GM23338 (cell line): ENCODE measurements at regions not wholly inside any gene's neighbourhood (a gene's known extent, or its start where the extent isn't known, plus 50 kb on each side); places are given as distances from the start of the nearest gene placed in this dataset.

Experiments
- ATAC-seq: fragments of 200-7000 bp; cut with Tn5 transposase; 3 replicates; pipeline ENCODE4 v1.9.1; 2020
- DNase-seq: peaks from one replicate; pipeline ENCODE4 v3.0.0-alpha.2; 2015; ENCODE audit warnings: low spot score
- H2AFZ ChIP-seq: fragments of 200-600 bp; sonication (generic); 2 replicates; pipeline ENCODE4 v1.8.0; 2016; ENCODE audit warnings: antibody characterized with exemption, mild to moderate bottlenecking, moderate library complexity
- H3F3A ChIP-seq: fragments of 200-600 bp; sonication (generic); replicated peaks from 2 replicates; pipeline ENCODE4 v1.8.0; 2017; ENCODE audit warnings: antibody characterized with exemption, mixed run types, low read depth
- H3K27ac ChIP-seq: fragments of 200-600 bp; sonication (generic); 2 replicates; pipeline ENCODE4 v1.6.1; 2016; ENCODE audit warnings: low read depth
- H3K27me3 ChIP-seq: fragments of 200-600 bp; sonication (generic); 2 replicates; pipeline ENCODE4 v1.8.0; 2016; ENCODE audit warnings: mild to moderate bottlenecking, mixed run types, moderate library complexity; ENCODE audit not compliant: insufficient read depth
- H3K36me3 ChIP-seq: fragments of 200-600 bp; sonication (generic); 2 replicates; pipeline ENCODE4 v1.8.0; 2016; ENCODE audit warnings: mild to moderate bottlenecking; ENCODE audit not compliant: insufficient read depth
- H3K4me1 ChIP-seq: fragments of 200-600 bp; sonication (generic); 2 replicates; pipeline ENCODE4 v1.8.0; 2016; ENCODE audit warnings: mild to moderate bottlenecking, moderate library complexity; ENCODE audit not compliant: insufficient read depth
- H3K4me2 ChIP-seq: fragments of 200-600 bp; sonication (generic); 2 replicates; pipeline ENCODE4 v1.7.1; 2017; ENCODE audit warnings: mixed run types
- H3K4me3 ChIP-seq: fragments of 200-600 bp; sonication (generic); 2 replicates; pipeline ENCODE4 v1.6.1; 2016; ENCODE audit warnings: mixed run types
- H3K79me2 ChIP-seq: fragments of 200-600 bp; sonication (generic); replicated peaks from 2 replicates; pipeline ENCODE4 v1.8.0; 2017; ENCODE audit warnings: mild to moderate bottlenecking; ENCODE audit not compliant: insufficient read depth
- H3K9me2 ChIP-seq: fragments of 200-600 bp; sonication (generic); 2 replicates; pipeline ENCODE4 v1.8.0; 2017; ENCODE audit not compliant: insufficient read depth
- H4K20me1 ChIP-seq: fragments of 200-600 bp; sonication (generic); replicated peaks from 2 replicates; pipeline ENCODE4 v1.8.0; 2017; ENCODE audit warnings: mild to moderate bottlenecking; ENCODE audit not compliant: insufficient read depth
- H3K27ac Mint-ChIP-seq: 2 replicates; pipeline ENCODE4 v1.8.0; 2020; ENCODE audit warnings: inconsistent platforms, mild to moderate bottlenecking, moderate library complexity, mixed read lengths
- H3K27me3 Mint-ChIP-seq: 3 replicates; pipeline ENCODE4 v1.8.0; 2022; ENCODE audit warnings: low read depth, mild to moderate bottlenecking, moderate library complexity, mixed read lengths, inconsistent platforms; ENCODE audit not compliant: insufficient read depth, poor library complexity
- H3K36me3 Mint-ChIP-seq: 3 replicates; pipeline ENCODE4 v1.8.0; 2021; ENCODE audit warnings: low read depth, mild to moderate bottlenecking, inconsistent platforms, moderate library complexity, mixed read lengths
- H3K4me1 Mint-ChIP-seq: 3 replicates; pipeline ENCODE4 v1.8.0; 2020; ENCODE audit warnings: mild to moderate bottlenecking, inconsistent platforms, mixed read lengths
- H3K4me3 Mint-ChIP-seq: 3 replicates; pipeline ENCODE4 v1.8.0; 2021; ENCODE audit warnings: moderate library complexity, mild to moderate bottlenecking, inconsistent platforms, mixed read lengths
- H3K9me3 Mint-ChIP-seq: 3 replicates; pipeline ENCODE4 v1.8.0; 2020; ENCODE audit warnings: moderate library complexity, mild to moderate bottlenecking, inconsistent platforms, mixed read lengths
- ETS1 ChIP-seq: IDR thresholded peaks from 2 replicates; pipeline ENCODE4 v1.6.1; 2016; ENCODE audit warnings: antibody characterized with exemption
- EZH2 ChIP-seq: fragments of 200-600 bp; sonication (generic); IDR thresholded peaks from one replicate; pipeline ENCODE4 v1.8.0; 2017; ENCODE audit warnings: antibody characterized with exemption, mild to moderate bottlenecking, low read depth; ENCODE audit not compliant: unreplicated experiment
- JUNB ChIP-seq: IDR thresholded peaks from one replicate; pipeline ENCODE4 v1.6.1; 2016; ENCODE audit warnings: antibody characterized with exemption; ENCODE audit not compliant: unreplicated experiment
- POLR2AphosphoS5 ChIP-seq: IDR thresholded peaks from 2 replicates; pipeline ENCODE4 v1.6.1; 2016; ENCODE audit warnings: antibody characterized with exemption, low read depth
- STAT1 ChIP-seq: IDR thresholded peaks from one replicate; pipeline ENCODE4 v1.6.1; 2016; ENCODE audit warnings: antibody characterized with exemption; ENCODE audit not compliant: unreplicated experiment
- ZNF114 ChIP-seq: fragments of 250-450 bp; sonication (Bioruptor Pico); IDR thresholded peaks from 2 replicates; pipeline ENCODE4 v1.5.0; 2020; ENCODE audit warnings: mild to moderate bottlenecking, moderate library complexity
- ZNF331 ChIP-seq: fragments of 250-450 bp; sonication (Bioruptor Pico); IDR thresholded peaks from 2 replicates; pipeline ENCODE4 v1.5.0; 2020; ENCODE audit warnings: low read depth, mild to moderate bottlenecking, moderate library complexity
- ZNF462 ChIP-seq: fragments of 250-450 bp; sonication (Bioruptor Pico); IDR thresholded peaks from 2 replicates; pipeline ENCODE4 v1.5.0; 2020; ENCODE audit warnings: mild to moderate bottlenecking, moderate library complexity

- H3K27ac ChIP-seq = no peak overlapping the region
- Mint-ChIP-seq H3K9me3 (no peaks in the 10 kb centered on the region), H3K27ac (no peak overlapping the region), H3K4me1 (peaks cover 14% of the 10 kb centered on the region), H3K36me3 (no peaks in the 10 kb centered on the region), H3K27me3 (no peaks in the 10 kb centered on the region), H3K4me3 (no peak overlapping the region)
- H3K27me3 ChIP-seq = no peaks in the 10 kb centered on the region
- H3K9me2 ChIP-seq = no peaks in the 10 kb centered on the region; the same call in 1 of the 2 replicates
- no peak for DNase-seq
- no peak overlapping the region for H2AFZ ChIP-seq
- H3K4me3 ChIP-seq = no peak overlapping the region
- TF ChIP-seq STAT1 (no peak), EZH2 (no peak), POLR2AphosphoS5 (no peak), ZNF462 (CRISPR knock-in tag) (no peak), ZNF331 (CRISPR knock-in tag) (no peak), ZNF114 (CRISPR knock-in tag) (no peak), ETS1 (no peak), JUNB (no peak)
- H4K20me1 ChIP-seq = no peaks in the 10 kb centered on the region
- no peaks in the 10 kb centered on the region for H3F3A ChIP-seq
- no peaks in the 10 kb centered on the region for H3K79me2 ChIP-seq
- ATAC-seq = no peak
- no peak overlapping the region for H3K4me2 ChIP-seq
- peaks cover 12% of the 10 kb centered on the region; the same call in 1 of the 2 replicates for H3K4me1 ChIP-seq
- no peaks in the 10 kb centered on the region for H3K36me3 ChIP-seq
Observed at GRCh38 chr5:103919506-103919905, 356.9 kb upstream of the NUDT12 start.
